ENCODE measurements at regions not wholly inside any gene's neighbourhood (a gene's known extent, or its start where the extent isn't known, plus 50 kb on each side); places are given as distances from the start of the nearest gene placed in this dataset.
"Not testable (repeated sequence)": the region's sequence is repeated elsewhere in the genome, so short reads cannot be mapped to it uniquely, and the experiment has no call there.

GRCh38 chr4:133544097-133544496 is 395.0 kb downstream of the PCDH10 start:
- DNase-seq, result no peak
- no peak for TF ChIP-seq GATA1 (IDR thresholded peaks at IDR 0.05; ENCODE audit: low read depth, low read length)
- no peak for TF ChIP-seq POLR2A (IDR thresholded peaks at IDR 0.05; ENCODE audit: low read length)

GRCh38 chr4:133537780-133538281 is 388.7 kb downstream of the PCDH10 start:
- TF ChIP-seq GATA1 (IDR thresholded peaks at IDR 0.05; ENCODE audit: low read depth, low read length) (no peak), POLR2A (IDR thresholded peaks at IDR 0.05; ENCODE audit: low read length) (no peak)
- DNase-seq, result no peak

DNA sequence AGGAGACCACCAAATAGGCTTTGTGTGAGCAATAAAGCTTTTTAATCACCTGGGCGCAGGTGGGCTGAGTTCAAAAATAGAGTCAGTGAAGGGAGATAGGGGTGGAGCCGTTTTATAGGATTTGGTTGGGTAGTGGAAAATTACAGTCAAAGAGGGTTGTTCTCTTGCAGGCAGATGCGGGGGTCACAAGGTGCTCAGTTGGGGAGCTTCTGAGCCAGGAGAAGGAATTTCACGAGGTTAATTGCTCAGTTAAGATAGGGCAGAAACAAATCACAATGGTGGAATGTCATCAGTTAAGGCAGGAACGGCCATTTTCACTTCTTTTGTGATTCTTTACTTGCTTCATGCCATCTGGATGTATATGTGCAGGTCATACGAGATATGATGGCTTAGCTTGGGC is 385.1 kb downstream of the PCDH10 start:
- DNase-seq, result not testable (repeated sequence)

GRCh38 chr4:133524369-133524768 is 375.3 kb downstream of the PCDH10 start:
- DNase-seq, result no peak
- TF ChIP-seq GATA1 (IDR thresholded peaks at IDR 0.05; ENCODE audit: low read depth, low read length) (no peak), POLR2A (IDR thresholded peaks at IDR 0.05; ENCODE audit: low read length) (no peak)

GRCh38 chr4:133513901-133514300 is 364.8 kb downstream of the PCDH10 start:
- no peak for DNase-seq
- TF ChIP-seq POLR2A (IDR thresholded peaks at IDR 0.05; ENCODE audit: low read length), result no peak
- TF ChIP-seq GATA1 (IDR thresholded peaks at IDR 0.05; ENCODE audit: low read depth, low read length), result no peak

DNA sequence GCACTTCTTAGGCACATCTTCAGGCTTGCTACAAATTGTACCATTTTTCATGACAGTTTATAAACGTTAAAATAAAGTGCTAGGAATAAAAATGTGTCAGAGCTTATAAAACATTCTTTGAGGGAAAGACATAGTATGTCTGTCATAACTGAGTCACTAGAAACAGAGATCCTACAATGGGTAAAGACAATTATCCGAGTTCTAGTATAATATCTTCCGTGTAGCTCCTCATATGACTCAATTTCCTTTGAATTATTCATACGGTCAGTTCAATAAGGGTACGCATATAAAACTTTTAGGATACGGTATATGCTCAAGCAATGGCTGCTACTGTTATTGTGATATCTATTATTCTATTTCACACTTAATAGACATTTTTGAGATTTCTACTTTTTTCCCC is 349.1 kb downstream of the PCDH10 start:
- TF ChIP-seq POLR2A (IDR thresholded peaks at IDR 0.05; ENCODE audit: low read length), result no peak
- TF ChIP-seq GATA1 (IDR thresholded peaks at IDR 0.05; ENCODE audit: low read depth, low read length), result no peak
- DNase-seq, result no peak

DNA sequence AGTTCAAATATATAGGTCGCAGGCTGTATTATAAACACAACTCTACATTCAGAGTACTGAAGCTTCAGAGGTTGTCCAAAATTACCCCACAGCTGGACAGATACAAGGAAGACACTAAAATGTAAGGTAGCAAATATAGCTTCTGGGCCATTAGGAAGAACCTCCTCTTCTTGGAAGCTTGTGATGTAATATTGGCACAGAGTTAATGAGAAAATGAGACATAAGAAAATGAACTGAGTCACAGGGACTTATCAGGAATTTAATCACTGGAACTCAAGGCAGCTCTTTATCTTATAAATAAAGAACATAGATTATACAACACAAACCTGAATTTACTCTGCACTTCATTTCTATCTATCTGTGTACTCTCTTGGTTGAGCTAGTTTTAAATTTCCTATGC is 344.7 kb downstream of the PCDH10 start:
- TF ChIP-seq GATA1 (IDR thresholded peaks at IDR 0.05; ENCODE audit: low read depth, low read length) (no peak), POLR2A (IDR thresholded peaks at IDR 0.05; ENCODE audit: low read length) (no peak)
- DNase-seq, result no peak

DNA sequence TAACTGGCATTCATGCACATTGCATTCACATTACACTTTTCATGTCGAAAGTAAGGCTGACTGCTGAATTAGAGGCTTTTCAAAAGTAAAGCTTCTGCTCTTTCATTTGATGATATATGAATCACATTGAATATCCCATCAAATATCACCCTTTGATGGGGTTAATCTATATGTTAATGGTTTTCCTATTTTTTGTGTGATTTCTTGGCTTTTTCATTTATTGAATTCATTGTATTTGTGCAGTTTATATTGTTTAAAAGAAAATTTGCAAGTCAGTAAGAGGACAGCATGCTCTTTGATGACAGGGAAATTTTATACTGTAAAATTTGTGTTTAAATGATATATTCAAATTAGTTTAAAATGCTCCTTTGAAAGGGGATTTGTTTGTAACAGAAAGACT is 344.1 kb downstream of the PCDH10 start:
- DNase-seq, result no peak
- TF ChIP-seq POLR2A (IDR thresholded peaks at IDR 0.05; ENCODE audit: low read length), result no peak
- TF ChIP-seq GATA1 (IDR thresholded peaks at IDR 0.05; ENCODE audit: low read depth, low read length), result no peak

GRCh38 chr4:133484287-133484686 is 335.2 kb downstream of the PCDH10 start:
- TF ChIP-seq POLR2A (IDR thresholded peaks at IDR 0.05; ENCODE audit: low read length), result no peak
- TF ChIP-seq GATA1 (IDR thresholded peaks at IDR 0.05; ENCODE audit: low read depth, low read length), result no peak
- DNase-seq, result no peak

- DNase-seq, result peak in 1 of 2 experiments; percentile 1
- no peak for TF ChIP-seq GATA1 (IDR thresholded peaks at IDR 0.05; ENCODE audit: low read depth, low read length)
- no peak for TF ChIP-seq POLR2A (IDR thresholded peaks at IDR 0.05; ENCODE audit: low read length)
Observed at GRCh38 chr4:133483600-133484246, 334.6 kb downstream of the PCDH10 start.

DNA sequence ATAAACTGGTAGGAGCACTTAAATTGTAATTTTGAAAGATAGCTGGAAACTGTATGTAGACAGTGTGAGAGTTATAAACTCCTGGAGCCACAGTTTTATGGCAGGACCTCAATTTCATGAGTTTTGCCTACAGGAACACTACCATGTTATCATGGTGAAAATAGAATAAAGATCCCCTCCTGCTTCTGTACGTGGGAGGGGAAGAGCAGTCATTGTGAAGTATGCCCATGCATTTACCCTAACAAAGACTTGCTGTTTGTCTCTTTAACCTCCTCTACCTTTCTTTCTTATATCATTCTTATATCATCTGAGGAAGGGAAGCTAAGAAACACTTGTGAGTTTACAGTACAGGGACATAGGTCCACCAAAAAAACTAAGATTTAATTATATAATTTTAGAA is 327.0 kb downstream of the PCDH10 start:
- DNase-seq, result no peak
- no peak for TF ChIP-seq POLR2A (IDR thresholded peaks at IDR 0.05; ENCODE audit: low read length)
- TF ChIP-seq GATA1 (IDR thresholded peaks at IDR 0.05; ENCODE audit: low read depth, low read length), result no peak

DNA sequence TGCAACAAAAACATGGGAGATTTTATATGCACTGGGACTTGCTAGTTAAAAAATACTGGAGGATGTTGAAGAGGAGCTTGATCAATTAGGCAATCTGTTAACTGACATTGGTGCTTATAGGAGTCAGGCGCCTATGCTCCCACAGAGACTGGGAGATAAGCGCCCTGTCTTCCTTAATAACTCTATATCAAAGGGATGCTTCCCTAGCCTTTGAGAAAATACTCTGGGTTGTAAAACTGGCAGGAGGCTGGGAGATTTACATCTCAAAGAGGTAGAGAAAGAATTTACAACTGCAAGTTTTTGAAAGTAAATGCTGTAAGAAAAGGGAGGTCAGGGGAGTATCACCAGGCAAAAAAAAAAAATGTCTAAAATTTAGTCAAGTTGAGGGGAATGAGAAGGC is 325.4 kb downstream of the PCDH10 start:
- DNase-seq, result no peak
- no peak for TF ChIP-seq POLR2A (IDR thresholded peaks at IDR 0.05; ENCODE audit: low read length)

DNA sequence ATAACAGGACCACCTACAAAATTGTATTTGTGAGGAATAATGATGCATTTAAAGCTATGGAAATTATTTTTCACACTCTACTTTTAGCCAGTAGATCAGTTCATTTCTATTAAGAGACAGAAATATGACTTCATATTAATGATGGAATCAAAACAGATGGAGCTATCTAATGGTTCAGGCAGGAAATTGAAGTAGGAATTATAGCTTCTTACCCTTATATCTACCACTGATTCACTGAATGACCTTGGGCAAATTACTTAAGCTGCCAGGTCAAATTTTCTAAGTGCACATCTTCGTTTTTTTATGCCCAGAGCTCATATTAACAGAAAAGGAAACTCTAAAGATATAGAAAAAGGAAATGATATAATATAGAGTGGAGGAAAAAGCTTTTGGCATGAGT is 323.1 kb downstream of the PCDH10 start:
- no peak for TF ChIP-seq POLR2A (IDR thresholded peaks at IDR 0.05; ENCODE audit: low read length)
- TF ChIP-seq GATA1 (IDR thresholded peaks at IDR 0.05; ENCODE audit: low read depth, low read length), result no peak
- no peak for DNase-seq

DNA sequence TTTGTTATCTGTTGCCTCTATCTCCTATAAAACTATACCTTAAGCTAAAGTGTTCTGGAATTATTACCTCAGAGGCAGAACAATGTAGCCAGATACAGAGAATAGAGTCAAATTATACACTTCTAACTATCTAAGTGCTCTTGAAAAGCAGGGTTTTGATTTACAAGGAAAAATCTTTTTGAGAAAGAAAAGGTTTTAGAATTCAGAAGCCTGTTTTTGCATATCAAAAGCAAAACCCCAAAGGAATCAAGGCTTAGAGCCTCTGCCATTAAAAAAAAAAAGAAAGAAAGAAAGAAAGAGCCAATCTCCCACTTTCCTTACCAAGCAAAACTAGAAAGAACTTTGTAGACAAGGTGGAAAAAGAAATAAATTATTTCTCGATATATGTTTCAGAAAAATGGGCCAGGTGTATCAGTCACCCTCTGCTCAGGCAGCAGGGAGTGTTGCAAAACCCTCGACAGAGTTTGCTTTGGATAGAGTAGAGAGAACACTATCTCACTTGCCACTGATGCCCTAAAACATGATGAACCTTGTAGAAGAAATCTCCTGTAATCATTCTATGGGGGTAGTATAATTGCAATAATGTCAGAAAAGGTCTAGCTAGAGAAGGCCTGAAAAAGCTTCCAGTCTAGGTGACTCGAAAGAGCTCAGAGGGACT is 318.3 kb downstream of the PCDH10 start:
- no peak for TF ChIP-seq POLR2A (IDR thresholded peaks at IDR 0.05; ENCODE audit: low read length)
- no peak for TF ChIP-seq GATA1 (IDR thresholded peaks at IDR 0.05; ENCODE audit: low read depth, low read length)
- DNase-seq, result no peak

- TF ChIP-seq POLR2A (IDR thresholded peaks at IDR 0.05; ENCODE audit: low read length), result no peak
- TF ChIP-seq GATA1 (IDR thresholded peaks at IDR 0.05; ENCODE audit: low read depth, low read length), result no peak
- no peak for DNase-seq
Observed at GRCh38 chr4:133465022-133465421, 315.9 kb downstream of the PCDH10 start.
